Astrocyte of the cerebellum (primary cell): ENCODE measurements at regions not wholly inside any gene's neighbourhood (a gene's known extent, or its start where the extent isn't known, plus 50 kb on each side); places are given as distances from the start of the nearest gene placed in this dataset.

Source experiments
- DNase-seq: peaks from one replicate; pipeline ENCODE4 v3.0.0-alpha.2; 2011; ENCODE audit warnings: low read depth
- H3K4me3 ChIP-seq: 2 replicates; pipeline ENCODE4 v1.5.1; 2011; ENCODE audit warnings: mild to moderate bottlenecking, low read depth, low read length, moderate library complexity
- CTCF ChIP-seq: IDR thresholded peaks from 2 replicates; pipeline ENCODE4 v1.5.1; 2012; ENCODE audit warnings: low read length, low read depth, moderate library complexity, mild to moderate bottlenecking; ENCODE audit errors: missing control alignments
- in situ Hi-C: cut with HindIII; loops from 2 replicates; pipeline ENCODE4 v1.10.0; 2017; ENCODE audit warnings: low sequenced_read_pairs

GRCh38 chr15:70245932-70246622, 148.4 kb upstream of the TLE3 start:
- no peak for DNase-seq
- no peak overlapping the region for H3K4me3 ChIP-seq
- in situ Hi-C loops = no loop called here
- no peak for TF ChIP-seq CTCF

GRCh38 chr15:70244978-70245542, 147.3 kb upstream of the TLE3 start:
- in situ Hi-C loops = no loop called here
- DNase-seq = no peak
- TF ChIP-seq CTCF = no peak
- H3K4me3 ChIP-seq = no peak overlapping the region

- in situ Hi-C loops = no loop called here
- DNase-seq = no peak
These were observed 146.2 kb upstream of the TLE3 start for GRCh38 chr15:70243686-70244540.

GRCh38 chr15:70242951-70243685, 145.4 kb upstream of the TLE3 start:
- no peak overlapping the region for H3K4me3 ChIP-seq
- in situ Hi-C loops = no loop called here
- no peak for TF ChIP-seq CTCF
- no peak for DNase-seq

More at GRCh38 chr15:70243686-70244540, 146.2 kb upstream of the TLE3 start:
- TF ChIP-seq CTCF = no peak
- no peak overlapping the region for H3K4me3 ChIP-seq

GRCh38 chr15:70241561-70242320, 144.0 kb upstream of the TLE3 start:
- no peak for DNase-seq
- H3K4me3 ChIP-seq = no peak overlapping the region
- in situ Hi-C loops = no loop called here
- TF ChIP-seq CTCF = no peak
